Neuronal stem cell (in vitro differentiated cells): ENCODE measurements at regions not wholly inside any gene's neighbourhood (a gene's known extent, or its start where the extent isn't known, plus 50 kb on each side); places are given as distances from the start of the nearest gene placed in this dataset.

Source experiments
- DNase-seq: peaks from one replicate; pipeline ENCODE4 v3.0.0-alpha.2; 2013; ENCODE audit warnings: low spot score
- H2AFZ ChIP-seq: one replicate; pipeline ENCODE4 v1.6.1; 2013; ENCODE audit warnings: mild to moderate bottlenecking, low read length, inconsistent platforms
- H2AK5ac ChIP-seq: 2 replicates; pipeline ENCODE4 v1.6.1; 2013; ENCODE audit warnings: low read depth, mild to moderate bottlenecking, inconsistent platforms, low read length, moderate library complexity, mixed read lengths
- H2BK120ac ChIP-seq: 2 replicates; pipeline ENCODE4 v1.6.1; 2013; ENCODE audit warnings: low read depth, mild to moderate bottlenecking, inconsistent platforms, low read length, moderate library complexity, mixed read lengths
- H2BK12ac ChIP-seq: one replicate; pipeline ENCODE4 v1.6.1; 2013; ENCODE audit warnings: low read length, inconsistent platforms
- H2BK15ac ChIP-seq: 2 replicates; pipeline ENCODE4 v1.6.1; 2013; ENCODE audit warnings: mild to moderate bottlenecking, low read length, inconsistent platforms, mixed read lengths
- H2BK5ac ChIP-seq: one replicate; pipeline ENCODE4 v1.6.1; 2013; ENCODE audit warnings: inconsistent platforms, mild to moderate bottlenecking, low read length, moderate library complexity
- H3K14ac ChIP-seq: one replicate; pipeline ENCODE4 v1.6.1; 2013; ENCODE audit warnings: low read length, inconsistent platforms
- H3K18ac ChIP-seq: 2 replicates; pipeline ENCODE4 v1.6.1; 2013; ENCODE audit warnings: low read length, inconsistent platforms
- H3K23ac ChIP-seq: 2 replicates; pipeline ENCODE4 v1.6.1; 2013; ENCODE audit warnings: low read depth, mild to moderate bottlenecking, mixed read lengths, low read length, inconsistent platforms; ENCODE audit not compliant: poor library complexity
- H3K27ac ChIP-seq: replicated peaks from 3 replicates; pipeline ENCODE4 v1.5.1; 2013; ENCODE audit warnings: low read length, inconsistent platforms
- H3K27me3 ChIP-seq, 3 experiments: 2 replicates each; pipeline ENCODE4 v1.6.1; 2013; ENCODE audit warnings: low read length in 3 of 3, mild to moderate bottlenecking in 2 of 3, inconsistent platforms in 1 of 3, low read depth in 1 of 3, mixed read lengths in 1 of 3, moderate library complexity in 1 of 3; ENCODE audit not compliant: control insufficient read depth in 3 of 3, insufficient read depth in 3 of 3
- H3K36me3 ChIP-seq, 2 donors: replicated peaks in 1 of 2; 2 replicates each; pipeline ENCODE4 v1.6.1; 2013; ENCODE audit warnings: low read length in 2 of 2; ENCODE audit not compliant: control insufficient read depth in 2 of 2, insufficient read depth in 2 of 2
- H3K4ac ChIP-seq: 2 replicates; pipeline ENCODE4 v1.6.1; 2013; ENCODE audit warnings: inconsistent platforms, mild to moderate bottlenecking, low read length, moderate library complexity
- H3K4me1 ChIP-seq, 2 donors: 1 replicate in 1 of 2; 2 replicates in 1 of 2; pipeline ENCODE4 v1.6.1; 2013; ENCODE audit warnings: low read length in 2 of 2, low read depth in 1 of 2; ENCODE audit not compliant: control insufficient read depth in 2 of 2, insufficient read depth in 1 of 2
- H3K4me2 ChIP-seq: one replicate; pipeline ENCODE4 v1.6.1; 2013; ENCODE audit warnings: mild to moderate bottlenecking, low read length, inconsistent platforms; ENCODE audit not compliant: insufficient read depth, poor library complexity, severe bottlenecking
- H3K4me3 ChIP-seq, 2 donors: 2 replicates each; pipeline ENCODE4 v1.5.1; 2013; ENCODE audit warnings: low read length in 2 of 2, mild to moderate bottlenecking in 2 of 2, inconsistent platforms in 1 of 2, moderate library complexity in 1 of 2
- H3K79me1 ChIP-seq: one replicate; pipeline ENCODE4 v1.6.1; 2013; ENCODE audit warnings: low read depth, mild to moderate bottlenecking, inconsistent platforms, low read length, moderate library complexity
- H3K9ac ChIP-seq: one replicate; pipeline ENCODE4 v1.6.1; 2013; ENCODE audit warnings: mild to moderate bottlenecking, low read depth, low read length, inconsistent platforms; ENCODE audit not compliant: poor library complexity
- H3K9me3 ChIP-seq, 2 donors: replicated peaks in 1 of 2; 2 replicates each; pipeline versions ENCODE3 to v1.6.1; 2013; ENCODE audit warnings: low read length in 2 of 2, mild to moderate bottlenecking in 2 of 2, inconsistent platforms in 1 of 2, low read depth in 1 of 2, mixed read lengths in 1 of 2, moderate library complexity in 1 of 2; ENCODE audit not compliant: control insufficient read depth in 2 of 2, insufficient read depth in 1 of 2
- H4K8ac ChIP-seq: one replicate; pipeline ENCODE4 v1.6.1; 2013; ENCODE audit warnings: low read depth, mild to moderate bottlenecking, inconsistent platforms, low read length, moderate library complexity
- H4K91ac ChIP-seq: one replicate; pipeline ENCODE4 v1.6.1; 2013; ENCODE audit warnings: low read length, low read depth, mild to moderate bottlenecking, inconsistent platforms; ENCODE audit not compliant: poor library complexity
- WGBS, 2 donors: extraction: QIAGEN DNeasy Blood & Tissue Kit; methylation state at CpG; one replicate each; pipeline ENCODE4 v1.1.7; 2013; ENCODE audit warnings: missing lambda C conversion rate in 2 of 2, mixed read lengths in 1 of 2; ENCODE audit not compliant: insufficient read length in 2 of 2, insufficient replicate concordance in 1 of 2; ENCODE audit errors: extremely low coverage in 2 of 2; 5-methylcytosine and 5-hydroxymethylcytosine counted together

GRCh38 chr3:65052101-65052500, 364.3 kb upstream of the ADAMTS9 start:
- Histone ChIP-seq H3K18ac (no peak overlapping the region), H2AFZ (no peak overlapping the region), H3K4ac (no peak overlapping the region), H4K8ac (no peak overlapping the region), H3K4me2 (no peak overlapping the region), H3K36me3 (no peaks in the 10 kb centered on the region), H3K79me1 (no peaks in the 10 kb centered on the region), H2AK5ac (no peak overlapping the region), H3K4me1 (no peaks in the 10 kb centered on the region), H3K9ac (no peak overlapping the region), H2BK5ac (no peak overlapping the region), H2BK15ac (no peak overlapping the region), H3K14ac (no peak overlapping the region), H3K23ac (no peak overlapping the region), H3K27ac (no peak overlapping the region), H3K9me3 (peaks cover 0 to 2% of the 10 kb centered on the region in 2 donors), H3K4me3 (no peak overlapping the region), H2BK120ac (no peak overlapping the region), H2BK12ac (no peak overlapping the region), H4K91ac (no peak overlapping the region), H3K27me3 (no peaks in the 10 kb centered on the region)
- no CpG with 5 or more reads among the region's 1 CpG for WGBS, 2 donors
- DNase-seq, result no peak

- no peak overlapping the region for H3K9ac ChIP-seq
- peaks cover 2 to 5% of the 10 kb centered on the region in 2 donors for H3K9me3 ChIP-seq
- WGBS, 2 donors, result no CpG with 5 or more reads among the region's 1 CpG
- H3K36me3 ChIP-seq, result no peaks in the 10 kb centered on the region
- no peak for DNase-seq
- no peak overlapping the region for H2AK5ac ChIP-seq
- no peak overlapping the region for H3K27ac ChIP-seq
- H3K18ac ChIP-seq, result no peak overlapping the region
- no peak overlapping the region for H3K4me3 ChIP-seq
- no peaks in the 10 kb centered on the region for H3K4me1 ChIP-seq
- no peak overlapping the region for H4K91ac ChIP-seq
- H3K4me2 ChIP-seq, result no peak overlapping the region
- H2AFZ ChIP-seq, result no peak overlapping the region
- no peak overlapping the region for H3K14ac ChIP-seq
- no peaks in the 10 kb centered on the region for H3K79me1 ChIP-seq
- H2BK5ac ChIP-seq, result no peak overlapping the region
- no peak overlapping the region for H4K8ac ChIP-seq
- no peak overlapping the region for H2BK120ac ChIP-seq
- H3K4ac ChIP-seq, result no peak overlapping the region
- H2BK15ac ChIP-seq, result no peak overlapping the region
- no peak overlapping the region for H2BK12ac ChIP-seq
- H3K27me3 ChIP-seq, result no peaks in the 10 kb centered on the region
- no peak overlapping the region for H3K23ac ChIP-seq
Measured at GRCh38 chr3:65048151-65048550, 360.4 kb upstream of the ADAMTS9 start.

- H2AK5ac ChIP-seq, result no peak overlapping the region
- H3K27me3 ChIP-seq, result no peaks in the 10 kb centered on the region
- no peak overlapping the region for H2BK5ac ChIP-seq
- no peak overlapping the region for H3K18ac ChIP-seq
- no peak overlapping the region for H3K4ac ChIP-seq
- H3K9me3 ChIP-seq, result peaks cover 0 to 5% of the 10 kb centered on the region in 2 donors
- H3K9ac ChIP-seq, result no peak overlapping the region
- H2BK15ac ChIP-seq, result no peak overlapping the region
- no peak overlapping the region for H2BK12ac ChIP-seq
- H3K23ac ChIP-seq, result no peak overlapping the region
- no peak overlapping the region for H2AFZ ChIP-seq
- no peak overlapping the region for H4K91ac ChIP-seq
- H3K79me1 ChIP-seq, result no peaks in the 10 kb centered on the region
- H3K14ac ChIP-seq, result no peak overlapping the region
- H3K27ac ChIP-seq, result no peak overlapping the region
- H4K8ac ChIP-seq, result no peak overlapping the region
- H3K4me3 ChIP-seq, result no peak overlapping the region
- H3K4me1 ChIP-seq, result no peaks in the 10 kb centered on the region
- no peak overlapping the region for H2BK120ac ChIP-seq
- DNase-seq, result no peak
- WGBS, 2 donors, result no CpG with 5 or more reads among the region's 1 CpG
- no peaks in the 10 kb centered on the region for H3K36me3 ChIP-seq
- no peak overlapping the region for H3K4me2 ChIP-seq
Measured at GRCh38 chr3:65045138-65045537, 357.3 kb upstream of the ADAMTS9 start.

GRCh38 chr3:65044401-65044800, 356.6 kb upstream of the ADAMTS9 start:
- no peaks in the 10 kb centered on the region for H3K27me3 ChIP-seq
- H3K79me1 ChIP-seq, result no peaks in the 10 kb centered on the region
- H3K4me3 ChIP-seq, result no peak overlapping the region
- H3K4ac ChIP-seq, result no peak overlapping the region
- H3K14ac ChIP-seq, result no peak overlapping the region
- H3K4me2 ChIP-seq, result no peak overlapping the region
- H2BK12ac ChIP-seq, result no peak overlapping the region
- no CpG with 5 or more reads among the region's 6 CpGs for WGBS, 2 donors
- H2BK15ac ChIP-seq, result no peak overlapping the region
- peaks cover 0 to 5% of the 10 kb centered on the region in 2 donors for H3K9me3 ChIP-seq
- H4K8ac ChIP-seq, result no peak overlapping the region
- peaks cover 2 to 3% of the 10 kb centered on the region in 2 donors for H3K4me1 ChIP-seq
- no peak overlapping the region for H2AK5ac ChIP-seq
- no peak overlapping the region for H2BK120ac ChIP-seq
- H2BK5ac ChIP-seq, result no peak overlapping the region
- H4K91ac ChIP-seq, result no peak overlapping the region
- H3K18ac ChIP-seq, result no peak overlapping the region
- no peak overlapping the region for H2AFZ ChIP-seq
- no peaks in the 10 kb centered on the region for H3K36me3 ChIP-seq
- H3K9ac ChIP-seq, result no peak overlapping the region
- H3K23ac ChIP-seq, result no peak overlapping the region
- H3K27ac ChIP-seq, result no peak overlapping the region
- DNase-seq, result no peak
